Ectodermal cell (in vitro differentiated cells): ENCODE measurements at regions not wholly inside any gene's neighbourhood (a gene's known extent, or its start where the extent isn't known, plus 50 kb on each side); places are given as distances from the start of the nearest gene placed in this dataset.
"Not testable (repeated sequence)": the region's sequence is repeated elsewhere in the genome, so short reads cannot be mapped to it uniquely, and the experiment has no call there.

ENCODE experiments used
- H3K27ac ChIP-seq: 2 replicates; pipeline ENCODE4 v1.7.0; 2013; ENCODE audit warnings: mild to moderate bottlenecking, low read depth, low read length; ENCODE audit not compliant: insufficient read depth, poor library complexity, severe bottlenecking
- H3K27me3 ChIP-seq: 2 replicates; pipeline ENCODE4 v1.7.0; 2013; ENCODE audit warnings: mild to moderate bottlenecking, low read length; ENCODE audit not compliant: insufficient read depth, control insufficient read depth, poor library complexity, severe bottlenecking
- H3K36me3 ChIP-seq: one replicate; pipeline ENCODE4 v1.7.0; 2013; ENCODE audit warnings: low read length; ENCODE audit not compliant: control insufficient read depth, insufficient read depth
- H3K4me1 ChIP-seq: one replicate; pipeline ENCODE4 v1.7.0; 2013; ENCODE audit warnings: low read length; ENCODE audit not compliant: control insufficient read depth, insufficient read depth
- H3K4me3 ChIP-seq: 2 replicates; pipeline ENCODE4 v1.7.0; 2013; ENCODE audit warnings: low read depth, low read length, control low read depth; ENCODE audit not compliant: insufficient read depth
- H3K9me3 ChIP-seq: 2 replicates; pipeline ENCODE4 v1.7.0; 2013; ENCODE audit warnings: mild to moderate bottlenecking, low read length, moderate library complexity; ENCODE audit not compliant: control insufficient read depth
- WGBS, 2 experiments: methylation state at CpG; one replicate each; pipeline ENCODE4 v1.1.7; 2013; ENCODE audit warnings: missing lambda C conversion rate in 2 of 2; 5-methylcytosine and 5-hydroxymethylcytosine counted together

DNA sequence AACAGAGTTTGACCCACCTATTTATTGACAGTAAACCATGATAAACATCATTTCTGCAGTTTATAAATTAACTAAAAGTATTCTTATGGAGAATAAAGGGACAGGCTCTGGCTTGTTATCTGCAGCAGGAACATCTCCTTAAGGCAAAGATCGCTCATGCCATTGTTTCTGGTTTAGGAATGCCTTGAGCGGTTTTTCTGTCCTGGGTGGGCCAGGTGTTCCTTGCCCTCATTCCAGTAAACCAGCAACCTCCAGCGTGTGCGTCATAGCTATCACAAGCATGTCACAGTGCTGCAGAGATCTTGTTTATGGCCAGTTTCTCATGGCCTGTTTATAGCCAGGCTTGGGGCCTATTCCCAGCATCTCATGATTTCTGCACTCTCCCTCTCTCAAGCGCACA, 521.7 kb downstream of the HINT1 start:
- H3K27me3 ChIP-seq, result no peaks in the 10 kb centered on the region
- 94 to 95% methylated on average over 5 of the region's 5 CpGs for WGBS, 2 experiments
- H3K4me1 ChIP-seq, result no peaks in the 10 kb centered on the region
- H3K36me3 ChIP-seq, result no peaks in the 10 kb centered on the region
- no peak overlapping the region for H3K27ac ChIP-seq
- H3K4me3 ChIP-seq, result no peak overlapping the region
- H3K9me3 ChIP-seq, result no peaks in the 10 kb centered on the region

DNA sequence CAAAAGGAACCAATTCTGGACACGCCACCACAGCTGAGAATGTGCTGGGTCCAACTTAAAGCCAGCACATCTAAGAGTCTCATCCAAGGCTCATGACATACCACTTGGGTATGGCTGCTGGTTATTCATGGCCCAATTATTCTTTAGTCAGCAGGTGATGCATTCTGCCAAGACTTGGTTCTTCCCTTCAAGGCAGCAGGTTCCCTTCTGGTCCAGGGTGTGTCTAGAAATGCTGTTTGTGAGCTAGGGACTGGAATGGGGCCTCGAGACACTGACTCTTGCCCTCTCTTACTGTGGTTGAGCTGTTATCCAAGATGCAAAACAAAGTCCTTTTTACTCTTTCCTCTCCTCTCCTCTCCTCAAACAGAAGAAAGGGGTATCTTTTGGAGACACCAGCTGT, 522.6 kb downstream of the HINT1 start:
- H3K36me3 ChIP-seq, result no peaks in the 10 kb centered on the region
- no peak overlapping the region for H3K27ac ChIP-seq
- 86 to 88% methylated on average over 2 of the region's 2 CpGs for WGBS, 2 experiments
- H3K4me3 ChIP-seq, result no peak overlapping the region
- H3K27me3 ChIP-seq, result no peaks in the 10 kb centered on the region
- no peaks in the 10 kb centered on the region for H3K4me1 ChIP-seq
- H3K9me3 ChIP-seq, result no peaks in the 10 kb centered on the region

DNA sequence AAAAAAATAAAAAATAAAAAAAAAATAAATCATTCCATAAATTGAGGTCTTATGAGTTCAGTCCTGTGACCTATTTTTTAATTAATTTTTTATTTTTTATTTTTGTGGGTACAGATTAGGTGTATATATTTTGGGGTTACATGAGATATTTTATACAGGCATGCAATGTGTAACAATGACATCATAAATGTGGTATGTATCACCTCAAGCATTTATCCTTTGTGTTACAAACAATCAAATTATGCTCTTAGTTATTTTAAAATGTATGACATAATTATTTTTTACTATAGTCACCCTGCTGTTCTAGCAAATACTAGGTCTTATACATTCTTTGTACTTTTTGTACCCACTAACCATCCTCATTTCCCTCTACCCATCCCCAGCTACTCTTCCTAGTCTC, 537.9 kb downstream of the HINT1 start:
- Histone ChIP-seq H3K9me3 (no peaks in the 10 kb centered on the region), H3K27me3 (no peaks in the 10 kb centered on the region), H3K4me1 (no peaks in the 10 kb centered on the region), H3K27ac (no peak overlapping the region), H3K4me3 (no peak overlapping the region), H3K36me3 (no peaks in the 10 kb centered on the region)

DNA sequence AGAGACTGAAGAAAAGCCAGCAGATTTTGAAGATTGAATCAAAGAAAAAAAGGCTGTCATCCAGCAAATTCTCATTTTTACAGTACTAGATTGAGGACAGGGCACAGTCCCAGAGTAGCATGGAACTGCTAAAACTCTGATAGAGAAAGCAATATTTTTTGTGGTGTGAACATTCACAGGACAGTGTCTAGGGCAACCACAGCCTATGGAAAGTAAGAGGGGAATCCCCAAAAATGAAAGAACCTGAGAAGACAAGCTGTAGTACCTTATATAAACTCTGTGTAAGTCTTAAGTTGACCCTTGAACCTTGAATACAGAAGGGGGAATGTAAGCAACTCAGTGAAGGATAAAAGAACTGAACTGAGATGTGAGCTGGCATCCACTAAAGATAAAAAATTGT, 540.3 kb downstream of the HINT1 start:
- Histone ChIP-seq H3K27me3 (no peaks in the 10 kb centered on the region), H3K4me3 (no peak overlapping the region), H3K27ac (no peak overlapping the region), H3K4me1 (no peaks in the 10 kb centered on the region), H3K9me3 (no peaks in the 10 kb centered on the region), H3K36me3 (no peaks in the 10 kb centered on the region)

DNA sequence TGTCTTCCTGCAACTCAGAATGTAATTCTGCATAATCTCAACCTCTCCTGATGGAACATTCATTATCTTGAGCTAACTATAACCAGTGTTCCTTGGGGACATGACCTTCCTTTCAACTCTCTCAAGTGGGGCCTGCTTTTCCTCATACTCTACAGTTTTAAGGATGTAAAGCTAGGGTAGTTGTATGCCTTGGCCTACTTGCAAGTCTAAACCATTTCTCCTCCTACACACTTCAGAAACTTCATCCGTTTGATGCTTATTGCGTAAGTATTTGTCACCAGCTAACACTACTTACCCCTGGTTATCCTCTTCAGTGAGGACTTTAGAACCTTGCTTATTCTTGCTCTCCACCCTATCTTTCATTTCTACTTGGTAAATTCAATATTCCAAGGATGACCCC, 548.9 kb downstream of the HINT1 start:
- H3K4me1 ChIP-seq, result no peaks in the 10 kb centered on the region
- 91 to 95% methylated on average over 2 of the region's 2 CpGs for WGBS, 2 experiments
- H3K27ac ChIP-seq, result no peak overlapping the region
- H3K4me3 ChIP-seq, result no peak overlapping the region
- no peaks in the 10 kb centered on the region for H3K36me3 ChIP-seq
- no peaks in the 10 kb centered on the region for H3K27me3 ChIP-seq
- H3K9me3 ChIP-seq, result no peaks in the 10 kb centered on the region

DNA sequence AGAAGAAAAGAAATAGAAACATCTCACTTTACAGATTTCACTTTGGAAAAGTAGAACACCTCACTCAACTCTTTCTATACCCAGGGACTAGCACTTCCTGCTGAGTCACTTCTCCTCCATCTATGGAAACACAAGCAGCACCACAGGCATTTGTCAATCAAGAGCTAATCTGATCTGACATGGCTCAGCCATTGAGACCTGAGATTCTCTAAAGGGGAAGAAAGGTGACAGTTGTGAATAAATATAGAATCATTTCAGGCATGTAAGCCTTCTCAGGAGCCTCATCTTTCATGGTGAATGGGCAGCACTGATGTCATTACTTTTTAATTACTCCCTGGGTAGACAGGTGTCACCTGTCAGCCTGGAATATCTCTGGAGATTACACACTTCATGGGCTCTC, 559.8 kb downstream of the HINT1 start:
- Histone ChIP-seq H3K27me3 (no peaks in the 10 kb centered on the region), H3K4me3 (no peak overlapping the region), H3K9me3 (no peaks in the 10 kb centered on the region), H3K4me1 (no peaks in the 10 kb centered on the region), H3K36me3 (no peaks in the 10 kb centered on the region), H3K27ac (no peak overlapping the region)

DNA sequence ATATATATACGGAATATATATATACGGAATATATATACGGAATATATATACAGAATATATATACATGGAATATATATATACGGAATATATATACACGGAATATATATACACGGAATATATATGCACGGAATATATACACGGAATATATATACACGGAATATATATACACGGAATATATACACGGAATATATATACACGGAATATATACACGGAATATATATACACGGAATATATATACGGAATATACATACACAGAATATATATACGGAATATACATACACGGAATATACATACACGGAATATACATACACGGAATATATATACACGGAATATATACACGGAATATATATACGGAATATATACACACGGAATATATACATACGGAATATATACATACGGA, 568.4 kb downstream of the HINT1 start:
- H3K4me1 ChIP-seq, H3K27ac ChIP-seq, H3K27me3 ChIP-seq, H3K9me3 ChIP-seq, H3K4me3 ChIP-seq, H3K36me3 ChIP-seq: not testable (repeated sequence)
- 97 to 100% methylated on average over 9 to 19 of the region's 25 CpGs for WGBS, 2 experiments

DNA sequence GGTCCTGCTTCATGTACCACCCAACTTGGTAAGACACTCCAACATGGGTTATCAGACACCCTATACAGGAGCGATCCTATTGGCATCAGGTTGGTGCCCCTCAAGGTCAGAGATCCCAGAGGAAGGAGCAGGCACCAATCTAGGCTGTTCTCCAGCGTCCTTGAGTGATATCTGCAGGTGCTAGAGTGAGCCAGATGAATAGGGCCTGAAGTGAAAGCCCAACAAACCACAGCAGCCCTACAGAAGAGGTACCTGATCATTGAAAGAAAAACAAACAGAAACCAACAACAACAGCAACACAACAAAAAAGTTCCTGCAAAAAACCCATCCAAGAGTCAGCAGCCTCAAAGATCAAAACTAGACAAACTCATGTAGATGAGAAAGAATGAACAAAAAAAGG, 584.8 kb downstream of the HINT1 start:
- Histone ChIP-seq H3K27ac (no peak overlapping the region), H3K4me3 (no peak overlapping the region), H3K36me3 (no peaks in the 10 kb centered on the region), H3K9me3 (no peaks in the 10 kb centered on the region), H3K27me3 (no peaks in the 10 kb centered on the region), H3K4me1 (no peaks in the 10 kb centered on the region)
- 90 to 95% methylated on average over 2 of the region's 2 CpGs for WGBS, 2 experiments

DNA sequence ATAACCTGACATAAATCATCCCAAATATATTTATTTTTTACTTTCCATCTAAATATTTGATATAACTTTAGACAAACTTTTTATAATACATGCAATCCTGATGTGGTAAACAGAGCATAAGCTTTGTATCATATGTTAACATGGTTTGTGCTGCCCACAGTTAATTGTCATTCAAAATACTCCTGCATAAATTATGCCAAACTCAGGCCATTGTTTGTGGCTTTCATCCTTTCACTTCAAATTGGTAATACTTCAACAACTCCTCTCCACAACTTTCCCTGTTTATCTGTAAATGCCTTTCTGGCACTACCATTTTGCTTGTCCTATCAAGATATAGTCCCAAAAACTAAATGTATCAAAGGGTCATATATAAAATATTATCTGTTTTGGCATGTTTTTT, 586.7 kb downstream of the HINT1 start:
- H3K4me1 ChIP-seq, result no peaks in the 10 kb centered on the region
- no peak overlapping the region for H3K27ac ChIP-seq
- H3K4me3 ChIP-seq, result no peak overlapping the region
- no peaks in the 10 kb centered on the region for H3K27me3 ChIP-seq
- H3K9me3 ChIP-seq, result no peaks in the 10 kb centered on the region
- H3K36me3 ChIP-seq, result no peaks in the 10 kb centered on the region

DNA sequence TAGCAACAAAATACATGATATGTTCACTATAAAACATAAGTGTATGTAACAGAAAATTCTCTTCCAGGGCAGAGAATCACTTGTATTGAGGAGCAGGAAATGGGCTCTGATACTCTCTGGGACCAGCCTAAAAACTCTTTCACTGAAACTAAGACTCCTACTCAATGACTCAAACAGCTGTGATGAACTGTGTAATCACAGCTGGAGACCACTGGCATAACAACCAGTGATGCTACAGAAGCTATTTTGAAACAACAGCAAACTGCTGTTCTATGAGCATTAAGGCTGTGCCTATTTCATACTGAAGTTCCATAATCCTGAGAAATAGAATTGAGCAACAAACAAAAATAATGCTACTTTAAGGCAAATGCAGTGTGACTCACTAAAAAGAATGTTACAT, 594.0 kb downstream of the HINT1 start:
- Histone ChIP-seq H3K4me3 (no peak overlapping the region), H3K27me3 (no peaks in the 10 kb centered on the region), H3K4me1 (no peaks in the 10 kb centered on the region), H3K27ac (no peak overlapping the region), H3K9me3 (no peaks in the 10 kb centered on the region), H3K36me3 (no peaks in the 10 kb centered on the region)

DNA sequence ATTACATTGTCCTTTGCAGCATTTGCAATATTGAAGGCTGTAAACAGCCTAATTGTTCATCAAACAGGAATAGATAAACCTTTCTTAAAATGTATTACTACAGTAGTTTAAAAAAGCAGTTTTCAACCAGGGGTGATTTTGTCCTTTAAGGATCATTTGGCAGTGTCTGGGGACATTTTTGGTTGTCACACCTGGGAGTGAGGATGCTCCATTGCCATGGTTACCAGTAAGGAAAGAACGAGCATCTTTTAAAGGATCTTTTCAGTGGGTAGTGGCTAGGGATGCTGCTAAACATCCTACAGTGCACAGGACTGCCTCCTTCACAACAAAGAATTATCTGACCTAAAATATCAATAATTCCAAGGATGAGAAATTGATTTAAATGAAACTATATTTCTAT, 596.3 kb downstream of the HINT1 start:
- H3K4me3 ChIP-seq, result no peak overlapping the region
- no peaks in the 10 kb centered on the region for H3K4me1 ChIP-seq
- H3K27me3 ChIP-seq, result no peaks in the 10 kb centered on the region
- H3K36me3 ChIP-seq, result no peaks in the 10 kb centered on the region
- H3K27ac ChIP-seq, result no peak overlapping the region
- WGBS, 2 experiments, result 71 to 89% methylated on average over 1 of the region's 1 CpG
- H3K9me3 ChIP-seq, result no peaks in the 10 kb centered on the region
